KBM-7 (cell line): ENCODE measurements at regions not wholly inside any gene's neighbourhood (a gene's known extent, or its start where the extent isn't known, plus 50 kb on each side); places are given as distances from the start of the nearest gene placed in this dataset.

Experiments
- DNase-seq: peaks from one replicate; pipeline ENCODE4 v3.0.0-alpha.2; 2015
- in situ Hi-C: fragments of 300-500 bp; cut with MboI; formaldehyde crosslinking; loops from 2 replicates; pipeline ENCODE4 v1.14.3; 2020; ENCODE audit warnings: low sequenced_read_pairs, low pct_unique_long_range_greater_than_20kb, mixed read lengths

GRCh38 chrX:79300856-79301255 lies 66.3 kb downstream of the ITM2A start:
- DNase-seq, result no peak
- in situ Hi-C loops, result no loop called here

GRCh38 chrX:79290596-79290995 lies 76.5 kb downstream of the ITM2A start:
- peak; percentile 17 for DNase-seq
- in situ Hi-C loops, result loop anchor here (25.0 kb wide), 1 partner anchor 728 kb away; no protein-coding TSS in a partner anchor

- in situ Hi-C loops, result loop anchor here (25.0 kb wide), 1 partner anchor 726 kb away; no protein-coding TSS in a partner anchor
- DNase-seq, result no peak
Measured at GRCh38 chrX:79288733-79289132, 78.4 kb downstream of the ITM2A start.

DNA sequence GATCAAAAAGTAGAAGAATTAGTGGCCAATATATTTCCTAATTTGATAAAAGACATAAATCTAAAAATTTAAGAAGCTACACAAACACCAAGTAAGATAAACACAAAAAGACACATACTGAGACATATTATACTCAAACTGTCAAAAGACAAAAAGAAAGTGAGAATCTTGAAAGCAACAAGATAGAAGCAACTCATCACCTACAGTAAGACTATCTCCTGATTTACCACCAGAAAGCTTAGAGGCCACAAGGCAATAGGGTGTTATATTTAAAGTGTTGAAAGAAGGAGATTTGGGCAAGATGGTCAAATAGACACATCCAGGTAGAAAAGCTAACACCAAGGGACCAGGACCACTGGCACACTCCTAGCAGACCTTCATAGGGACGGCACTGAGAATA lies 79.4 kb downstream of the ITM2A start:
- in situ Hi-C loops, result loop anchor here (25.0 kb wide), 1 partner anchor 725 kb away; no protein-coding TSS in a partner anchor
- DNase-seq, result no peak

- in situ Hi-C loops, result loop anchor here (25.0 kb wide), 1 partner anchor 719 kb away; no protein-coding TSS in a partner anchor
- no peak for DNase-seq
Measured at GRCh38 chrX:79281775-79282174, 85.4 kb downstream of the ITM2A start.

DNA sequence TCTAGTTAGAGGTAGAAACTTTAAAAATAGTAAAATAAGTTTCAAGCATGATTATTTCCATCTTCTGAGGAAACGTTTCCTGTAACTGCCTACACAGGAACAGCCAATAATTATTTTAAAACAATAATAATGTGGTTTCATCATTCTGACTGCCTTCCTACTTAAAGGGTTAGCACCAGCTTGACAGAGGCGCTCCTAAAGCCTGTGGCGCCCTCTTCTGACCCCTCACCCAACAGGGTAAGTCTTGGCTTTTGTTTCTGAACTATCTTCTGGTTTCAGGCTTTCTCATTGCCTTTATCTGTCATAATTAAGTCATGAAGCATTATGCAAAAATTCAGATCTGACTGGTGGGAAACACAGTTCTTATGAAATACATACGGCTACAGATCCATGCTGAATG lies 96.7 kb downstream of the ITM2A start:
- in situ Hi-C loops, result no loop called here
- peak; percentile 82 for DNase-seq

GRCh38 chrX:79268788-79269187 lies 98.3 kb downstream of the ITM2A start:
- no peak for DNase-seq
- in situ Hi-C loops, result no loop called here

- DNase-seq, result no peak
- in situ Hi-C loops, result no loop called here
Measured at GRCh38 chrX:79266702-79267101, 100.4 kb downstream of the ITM2A start.

DNA sequence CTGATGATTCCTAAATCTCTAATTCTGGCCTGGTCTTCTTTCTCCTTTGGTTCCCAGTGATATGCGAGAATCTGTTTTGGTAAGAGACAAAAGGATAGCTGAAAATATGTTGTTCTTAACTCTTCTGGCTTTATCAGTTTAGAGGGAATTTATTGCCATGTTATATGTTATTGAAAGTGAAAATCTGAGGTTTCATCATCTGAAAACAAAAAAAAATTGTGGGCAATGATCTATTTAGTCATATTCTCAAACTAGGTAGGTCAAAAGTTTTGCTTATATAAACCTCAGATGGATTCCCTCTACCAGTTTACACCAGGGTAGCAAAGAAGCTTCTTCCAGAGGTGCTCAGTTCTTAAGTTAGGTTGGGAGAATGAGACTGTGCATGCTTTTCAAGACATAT lies 103.6 kb downstream of the ITM2A start:
- in situ Hi-C loops, result no loop called here

GRCh38 chrX:79259073-79259689 lies 108.0 kb downstream of the ITM2A start:
- peak; percentile 97 for DNase-seq

More for the DNA sequence above, 103.6 kb downstream of the ITM2A start:
- DNase-seq, result no peak

DNA sequence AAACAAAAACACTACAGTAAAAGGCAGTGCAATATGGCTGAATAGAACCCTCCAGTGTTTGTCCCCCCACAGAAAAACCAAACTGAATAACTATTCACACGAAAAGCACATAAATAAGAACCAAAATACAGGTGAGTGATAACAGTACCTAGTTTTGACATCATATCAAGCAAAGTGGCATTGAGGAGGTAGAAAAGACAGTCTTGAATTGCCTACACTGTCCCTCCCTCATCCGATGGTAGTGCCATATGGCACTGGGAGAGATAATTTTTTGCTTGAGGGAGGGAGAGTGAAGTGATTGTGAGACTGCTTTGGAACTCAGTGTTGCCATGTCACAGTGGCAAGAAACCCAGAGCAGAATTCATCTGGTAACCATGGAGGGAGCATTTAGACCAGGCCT lies 99.2 kb downstream of the GPR174 start:
- no peak for DNase-seq
- in situ Hi-C loops, result no loop called here

More at GRCh38 chrX:79259073-79259689, 108.0 kb downstream of the ITM2A start:
- in situ Hi-C loops, result no loop called here

DNA sequence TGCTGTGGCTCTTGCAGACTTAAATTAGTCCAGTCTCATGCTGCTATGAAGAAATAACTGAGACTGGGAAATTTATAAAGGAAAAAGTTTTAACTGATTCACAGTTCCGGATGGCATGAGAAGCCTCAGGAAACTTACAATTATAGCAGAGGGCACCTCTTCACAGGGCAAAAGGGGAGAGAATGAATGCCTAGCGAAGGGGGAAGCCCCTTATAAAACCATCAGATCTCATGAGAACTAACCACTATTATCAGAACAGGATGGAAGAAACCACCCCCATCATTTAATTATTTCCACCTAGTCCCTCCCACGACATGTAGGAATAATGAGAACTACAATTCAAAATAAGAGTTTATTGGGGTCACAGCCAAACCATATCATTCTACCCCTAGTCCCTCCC lies 91.4 kb downstream of the GPR174 start:
- in situ Hi-C loops, result no loop called here

DNA sequence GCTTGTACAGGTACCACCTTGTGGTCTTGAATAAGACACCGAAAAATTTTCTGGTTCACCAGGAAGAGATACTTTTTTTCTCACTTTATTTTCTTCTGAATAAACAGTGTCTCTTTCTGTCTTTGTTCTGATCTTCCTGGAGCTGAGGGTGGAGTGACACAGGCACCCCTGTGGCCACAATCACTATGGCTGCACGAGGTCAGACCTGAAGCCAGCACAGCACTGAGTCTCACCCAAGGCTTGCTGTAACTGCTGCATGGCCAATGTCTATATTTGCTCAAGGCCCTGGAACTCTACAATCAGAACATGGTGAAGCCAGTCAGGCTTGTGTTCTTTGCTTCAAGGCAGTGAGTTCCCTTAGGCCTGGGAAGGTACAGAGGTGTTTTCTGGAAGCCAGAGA lies 87.2 kb downstream of the GPR174 start:
- DNase-seq, result no peak
- in situ Hi-C loops, result no loop called here

More for the DNA sequence above, 91.4 kb downstream of the GPR174 start:
- DNase-seq, result no peak
